Neural crest cell (in vitro differentiated cells): ENCODE measurements at regions not wholly inside any gene's neighbourhood (a gene's known extent, or its start where the extent isn't known, plus 50 kb on each side); places are given as distances from the start of the nearest gene placed in this dataset.
A peak's percentile ranks its signal among the peaks of the same experiment; 100 is the strongest.

Experiments
- DNase-seq: peaks from one replicate; pipeline ENCODE4 v3.0.0; 2021; ENCODE audit warnings: low read depth, mixed read lengths, low spot score
- H3K27ac Mint-ChIP-seq: one replicate; pipeline ENCODE4 v1.8.0; 2021; ENCODE audit warnings: mild to moderate bottlenecking, mixed read lengths; ENCODE audit not compliant: unreplicated experiment
- H3K27me3 Mint-ChIP-seq: 2 replicates; pipeline ENCODE4 v1.8.0; 2021; ENCODE audit warnings: low read depth, mild to moderate bottlenecking, mixed read lengths
- H3K36me3 Mint-ChIP-seq: 2 replicates; pipeline ENCODE4 v1.8.0; 2021; ENCODE audit warnings: low read depth, mild to moderate bottlenecking, mixed read lengths
- H3K4me1 Mint-ChIP-seq: 2 replicates; pipeline ENCODE4 v1.8.0; 2021; ENCODE audit warnings: mixed read lengths
- H3K4me3 Mint-ChIP-seq: one replicate; pipeline ENCODE4 v1.8.0; 2021; ENCODE audit warnings: mild to moderate bottlenecking, mixed read lengths
- H3K9me3 Mint-ChIP-seq: 2 replicates; pipeline ENCODE4 v1.8.0; 2021; ENCODE audit warnings: mixed read lengths
- TF ChIP-seq, protein P1 (sequence below): fragments of 200-600 bp; sonication (generic); conservative IDR thresholded peaks from 2 replicates; pipeline ENCODE4 v1.5.0; 2021; ENCODE audit warnings: antibody characterized with exemption, mild to moderate bottlenecking

DNA sequence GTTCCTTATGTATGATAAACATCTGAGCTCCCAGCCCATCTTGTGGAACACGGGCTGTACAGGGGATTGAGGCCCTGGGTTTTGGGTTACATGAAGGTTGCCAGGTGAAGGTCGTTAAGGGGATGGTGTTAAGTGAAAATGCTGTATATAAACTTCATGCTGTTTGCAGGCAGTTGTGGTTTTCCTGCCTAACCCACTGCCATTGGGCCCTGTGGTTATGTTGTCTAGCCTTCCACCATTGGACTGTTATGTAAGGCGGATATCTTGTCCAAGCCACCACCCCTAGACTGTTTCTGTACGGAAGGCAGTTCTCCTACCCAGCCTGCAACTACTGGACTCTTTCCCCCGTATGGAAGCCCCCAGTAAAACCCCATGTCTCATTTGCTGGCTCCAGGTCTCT lies 246.1 kb downstream of the KIF4B start:
- TF ChIP-seq, protein P1, sequence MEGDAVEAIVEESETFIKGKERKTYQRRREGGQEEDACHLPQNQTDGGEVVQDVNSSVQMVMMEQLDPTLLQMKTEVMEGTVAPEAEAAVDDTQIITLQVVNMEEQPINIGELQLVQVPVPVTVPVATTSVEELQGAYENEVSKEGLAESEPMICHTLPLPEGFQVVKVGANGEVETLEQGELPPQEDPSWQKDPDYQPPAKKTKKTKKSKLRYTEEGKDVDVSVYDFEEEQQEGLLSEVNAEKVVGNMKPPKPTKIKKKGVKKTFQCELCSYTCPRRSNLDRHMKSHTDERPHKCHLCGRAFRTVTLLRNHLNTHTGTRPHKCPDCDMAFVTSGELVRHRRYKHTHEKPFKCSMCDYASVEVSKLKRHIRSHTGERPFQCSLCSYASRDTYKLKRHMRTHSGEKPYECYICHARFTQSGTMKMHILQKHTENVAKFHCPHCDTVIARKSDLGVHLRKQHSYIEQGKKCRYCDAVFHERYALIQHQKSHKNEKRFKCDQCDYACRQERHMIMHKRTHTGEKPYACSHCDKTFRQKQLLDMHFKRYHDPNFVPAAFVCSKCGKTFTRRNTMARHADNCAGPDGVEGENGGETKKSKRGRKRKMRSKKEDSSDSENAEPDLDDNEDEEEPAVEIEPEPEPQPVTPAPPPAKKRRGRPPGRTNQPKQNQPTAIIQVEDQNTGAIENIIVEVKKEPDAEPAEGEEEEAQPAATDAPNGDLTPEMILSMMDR = no peak
- no peaks in the 10 kb centered on the region for H3K9me3 Mint-ChIP-seq
- H3K27me3 Mint-ChIP-seq = no peaks in the 10 kb centered on the region
- no peak overlapping the region for H3K4me3 Mint-ChIP-seq
- no peaks in the 10 kb centered on the region for H3K36me3 Mint-ChIP-seq
- H3K4me1 Mint-ChIP-seq = no peaks in the 10 kb centered on the region
- peak overlapping the region; percentile 59 for H3K27ac Mint-ChIP-seq
- no peak for DNase-seq

DNA sequence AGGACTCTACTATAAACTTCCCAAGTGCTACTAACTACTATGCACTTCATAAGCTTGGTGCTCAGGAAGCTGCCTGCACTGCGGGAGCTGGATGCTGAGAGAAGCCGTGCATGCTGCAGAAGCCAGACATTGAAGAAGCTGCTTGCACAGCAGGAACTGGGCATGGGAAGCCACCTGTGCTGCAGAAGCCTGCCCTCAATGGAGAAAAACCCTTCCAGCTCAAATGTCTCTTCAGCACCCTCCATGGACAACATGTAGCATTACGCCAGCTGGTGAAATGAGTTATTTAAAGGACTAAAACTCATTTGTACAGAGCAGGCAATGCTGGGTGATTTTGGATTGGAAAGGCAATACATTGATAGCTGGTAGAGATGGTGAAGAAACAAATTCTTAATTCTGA lies 247.2 kb downstream of the KIF4B start:
- Mint-ChIP-seq H3K4me1 (no peaks in the 10 kb centered on the region), H3K4me3 (no peak overlapping the region), H3K36me3 (no peaks in the 10 kb centered on the region), H3K27ac (no peak overlapping the region), H3K9me3 (no peaks in the 10 kb centered on the region), H3K27me3 (peaks cover under 1% of the 10 kb centered on the region)
- no peak for DNase-seq
- TF ChIP-seq, protein P1 = peak; percentile 43

DNA sequence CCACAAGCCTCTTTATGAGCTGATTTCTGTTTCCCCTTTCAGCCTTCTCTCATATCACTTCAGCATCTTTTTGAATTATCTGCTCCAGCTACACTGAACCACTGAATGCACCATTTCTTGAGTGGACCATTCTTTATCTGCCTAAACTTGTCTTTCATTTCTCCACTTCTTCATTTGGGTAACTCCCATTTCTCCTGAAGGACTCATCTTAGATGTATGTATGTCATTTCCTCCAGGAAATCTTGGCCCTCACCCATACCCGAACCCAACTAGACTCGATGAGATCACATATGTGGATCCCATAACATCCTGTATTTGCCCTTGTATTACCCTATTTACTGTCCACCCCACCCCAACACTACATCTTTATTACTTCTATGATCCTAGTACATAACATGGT lies 249.8 kb downstream of the KIF4B start:
- TF ChIP-seq, protein P1 = no peak
- Mint-ChIP-seq H3K4me1 (no peaks in the 10 kb centered on the region), H3K27me3 (peaks cover 3% of the 10 kb centered on the region), H3K27ac (no peak overlapping the region), H3K36me3 (no peaks in the 10 kb centered on the region), H3K4me3 (no peak overlapping the region), H3K9me3 (peaks cover 2% of the 10 kb centered on the region)
- DNase-seq = no peak

DNA sequence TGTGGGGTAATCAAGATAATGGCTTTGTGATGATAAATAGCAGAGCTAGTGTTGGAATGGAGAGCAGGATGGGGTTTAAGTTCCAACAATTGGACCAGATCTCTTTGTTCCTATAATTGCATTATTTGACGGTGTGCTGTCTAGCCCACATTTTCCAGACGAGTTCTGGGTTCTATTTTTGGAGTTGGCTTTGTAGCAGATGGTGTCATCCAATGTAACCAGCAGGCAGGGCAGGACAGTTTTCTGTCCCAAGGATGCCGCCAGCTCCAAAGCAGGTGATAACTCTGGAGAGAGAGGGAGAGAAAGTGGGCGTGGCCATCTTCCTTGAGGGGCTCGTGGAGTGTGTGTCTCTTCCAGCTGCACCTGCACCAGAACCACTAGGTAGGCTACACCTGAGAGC lies 251.3 kb downstream of the KIF4B start:
- H3K27ac Mint-ChIP-seq = no peak overlapping the region
- H3K4me1 Mint-ChIP-seq = no peaks in the 10 kb centered on the region
- TF ChIP-seq, protein P1 = no peak
- DNase-seq = no peak
- H3K36me3 Mint-ChIP-seq = no peaks in the 10 kb centered on the region
- peaks cover 3% of the 10 kb centered on the region for H3K27me3 Mint-ChIP-seq
- H3K9me3 Mint-ChIP-seq = peaks cover 2% of the 10 kb centered on the region
- no peak overlapping the region for H3K4me3 Mint-ChIP-seq

DNA sequence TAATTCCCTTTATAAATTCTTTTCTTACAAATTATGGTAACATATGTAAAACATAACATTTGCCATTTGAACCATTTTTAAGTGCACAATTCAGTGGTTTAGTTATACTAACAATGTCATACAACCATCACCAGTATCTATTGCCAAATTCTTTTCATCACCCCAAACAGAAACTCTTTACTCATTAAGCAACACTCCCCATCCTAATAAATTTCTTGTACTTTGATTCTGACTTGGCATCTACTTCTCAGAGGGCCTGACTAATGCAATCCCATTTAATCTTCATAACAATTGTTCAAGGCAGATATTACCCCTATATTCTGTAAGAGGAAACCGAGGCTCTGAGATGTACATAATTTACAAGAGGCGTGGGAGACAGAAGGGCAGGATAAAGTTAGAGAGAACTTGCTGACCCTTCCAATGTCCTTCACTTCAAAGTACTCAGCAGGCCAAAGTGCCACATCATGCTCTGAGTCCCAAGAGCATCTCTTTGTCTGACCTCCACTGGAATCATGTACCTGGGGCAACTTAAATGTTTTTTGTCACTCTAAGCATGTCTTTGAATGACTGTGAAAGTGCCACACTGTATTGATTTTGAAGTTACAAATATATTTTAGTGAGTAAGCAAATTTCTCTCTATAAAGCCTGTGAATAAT lies 255.3 kb downstream of the KIF4B start:
- Mint-ChIP-seq H3K4me3 (no peak overlapping the region), H3K27me3 (peaks cover 3% of the 10 kb centered on the region), H3K27ac (no peak overlapping the region), H3K9me3 (peaks cover 2% of the 10 kb centered on the region), H3K36me3 (no peaks in the 10 kb centered on the region), H3K4me1 (peaks cover 18% of the 10 kb centered on the region)
- DNase-seq = no peak
- TF ChIP-seq, protein P1 = no peak
